Caco-2 (cell line): ENCODE measurements at regions not wholly inside any gene's neighbourhood (a gene's known extent, or its start where the extent isn't known, plus 50 kb on each side); places are given as distances from the start of the nearest gene placed in this dataset.

ENCODE experiments used
- BruUV-seq: library from RNA; stranded (reverse); fragments of 400-500 nt; replicated peaks from 2 replicates; lab custom pipeline; 2021; lab: Mats Ljungman, UMichigan
- CTCF ChIA-PET: fragments of 300-600 bp; sonication (Branson Sonifier 250); formaldehyde crosslinking; loops from one replicate; lab custom pipeline; 2022; ENCODE audit warnings: antibody characterized with exemption; lab: Charles Lee
- POLR2A ChIA-PET: fragments of 300-600 bp; sonication (Branson Sonifier 250); formaldehyde crosslinking; loops from one replicate; lab custom pipeline; 2022; ENCODE audit warnings: antibody characterized with exemption; lab: Charles Lee
- DNase-seq, 2 experiments: peaks; one replicate each; pipeline versions ENCODE4 v3.0.0 to v3.0.0-alpha.2; 2020 to 2022
- H3K27me3 ChIP-seq: replicated peaks from 2 replicates; pipeline ENCODE4 v1.6.0; 2011; ENCODE audit warnings: low read length; ENCODE audit not compliant: control insufficient read depth, insufficient read depth
- H3K36me3 ChIP-seq: 2 replicates; pipeline ENCODE4 v1.5.1; 2011; ENCODE audit warnings: low read length; ENCODE audit not compliant: control insufficient read depth, insufficient read depth
- H3K4me1 ChIP-seq: fragments of 250-450 bp; sonication (Bioruptor Pico); 2 replicates; pipeline ENCODE4 v1.5.1; 2020; ENCODE audit warnings: mild to moderate bottlenecking
- H3K4me3 ChIP-seq: 2 replicates; pipeline ENCODE4 v1.5.1; 2011; ENCODE audit warnings: low read depth, mild to moderate bottlenecking, control low read depth, low read length
- H3K9me3 ChIP-seq: fragments of 250-450 bp; sonication (Bioruptor Pico); 2 replicates; pipeline ENCODE4 v1.5.1; 2020; ENCODE audit warnings: mild to moderate bottlenecking, moderate library complexity
- H3K27ac Mint-ChIP-seq: one replicate; pipeline ENCODE4 v1.8.0; 2022; ENCODE audit warnings: mixed read lengths; ENCODE audit not compliant: unreplicated experiment
- H3K27me3 Mint-ChIP-seq: one replicate; pipeline ENCODE4 v1.8.0; 2022; ENCODE audit warnings: mixed read lengths; ENCODE audit not compliant: insufficient read depth, unreplicated experiment
- H3K36me3 Mint-ChIP-seq: one replicate; pipeline ENCODE4 v1.8.0; 2022; ENCODE audit warnings: mild to moderate bottlenecking, mixed read lengths; ENCODE audit not compliant: insufficient read depth, unreplicated experiment
- H3K4me1 Mint-ChIP-seq: one replicate; pipeline ENCODE4 v1.8.0; 2022; ENCODE audit warnings: low read depth, mixed read lengths; ENCODE audit not compliant: unreplicated experiment
- H3K4me3 Mint-ChIP-seq: one replicate; pipeline ENCODE4 v1.8.0; 2022; ENCODE audit warnings: mild to moderate bottlenecking, moderate library complexity, mixed read lengths; ENCODE audit not compliant: unreplicated experiment
- H3K9me3 Mint-ChIP-seq: one replicate; pipeline ENCODE4 v1.8.0; 2022; ENCODE audit warnings: mixed read lengths; ENCODE audit not compliant: unreplicated experiment
- CTCF ChIP-seq, 2 experiments: fragments of 200-600 bp in 1 of 2; IDR thresholded peaks; 1 replicate in 1 of 2; 2 replicates in 1 of 2; pipeline versions ENCODE4 v1.5.1 to v1.8.0; 2011 to 2022; ENCODE audit warnings: antibody characterized with exemption in 1 of 2, control low read depth in 1 of 2, inconsistent platforms in 1 of 2, low read depth in 1 of 2, low read length in 1 of 2, mild to moderate bottlenecking in 1 of 2, moderate library complexity in 1 of 2; ENCODE audit not compliant: insufficient read depth in 1 of 2, severe bottlenecking in 1 of 2, unreplicated experiment in 1 of 2
- intact Hi-C: fragments of 100-400 bp; cut with micrococcal nuclease; formaldehyde crosslinking; loops from one replicate; pipeline ENCODE4 v1.10.0; 2022; ENCODE audit not compliant: unreplicated experiment

DNA sequence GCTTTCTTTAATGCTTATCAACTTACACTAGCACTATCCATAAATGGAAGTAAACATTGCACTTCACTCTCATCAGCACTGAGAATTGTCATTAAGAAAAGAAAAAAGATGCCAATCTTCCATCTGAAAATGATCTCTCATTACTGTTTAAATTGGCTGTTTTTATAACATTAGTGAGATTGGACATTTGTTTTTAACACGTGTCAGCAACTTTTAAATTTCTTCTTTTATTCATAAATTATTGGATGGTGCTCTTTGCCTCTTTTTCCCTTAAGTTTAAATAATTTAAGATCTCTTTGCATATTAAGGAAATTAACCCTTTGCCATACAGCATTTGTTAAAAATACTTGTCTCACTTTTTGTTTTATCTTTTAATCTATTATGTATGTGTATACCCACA lies 146.5 kb upstream of the CHST9 start:
- TF ChIP-seq CTCF (IDR thresholded peaks at IDR 0.05; ENCODE audit: insufficient read depth in 1 of 2, low read depth in 1 of 2, low read length in 1 of 2, severe bottlenecking in 1 of 2, unreplicated experiment in 1 of 2) = no peak
- DNase-seq = no peak
- no peaks in the 10 kb centered on the region for H3K36me3 ChIP-seq
- no peaks in the 10 kb centered on the region for H3K4me1 Mint-ChIP-seq
- intact Hi-C loops = no loop called here
- no TSS peak for BruUV-seq
- no peak overlapping the region for H3K4me3 Mint-ChIP-seq
- no peaks in the 10 kb centered on the region for H3K36me3 Mint-ChIP-seq
- H3K27me3 ChIP-seq = no peaks in the 10 kb centered on the region
- ChIA-PET POLR2A (no interaction called here), CTCF (no interaction called here)
- no peaks in the 10 kb centered on the region for H3K4me1 ChIP-seq
- no peaks in the 10 kb centered on the region for H3K9me3 ChIP-seq
- H3K9me3 Mint-ChIP-seq = no peaks in the 10 kb centered on the region
- peaks cover 4% of the 10 kb centered on the region for H3K27me3 Mint-ChIP-seq
- H3K4me3 ChIP-seq = no peak overlapping the region
- H3K27ac Mint-ChIP-seq = no peak overlapping the region

DNA sequence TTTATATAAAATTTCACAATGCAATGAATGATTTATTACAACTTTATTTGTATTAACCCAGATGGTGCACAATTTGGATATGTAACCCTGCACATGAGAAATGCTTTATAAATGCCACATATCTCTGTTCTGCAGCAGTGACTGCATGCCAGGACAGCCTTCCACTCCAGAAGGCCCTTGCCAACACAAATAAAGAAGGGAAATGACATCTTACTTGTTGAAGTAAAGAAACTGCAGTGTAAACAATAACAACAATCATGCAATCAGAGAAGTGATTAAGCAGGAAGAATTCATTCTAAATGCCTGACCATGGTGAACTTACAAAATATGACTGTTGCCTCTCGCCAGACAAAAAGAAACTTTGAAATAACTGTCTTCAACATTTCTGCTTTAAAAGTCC lies 129.9 kb upstream of the CHST9 start:
- no peak for DNase-seq
- no peak for TF ChIP-seq CTCF (IDR thresholded peaks at IDR 0.05; ENCODE audit: insufficient read depth in 1 of 2, low read depth in 1 of 2, low read length in 1 of 2, severe bottlenecking in 1 of 2, unreplicated experiment in 1 of 2)
- no peaks in the 10 kb centered on the region for H3K4me1 ChIP-seq
- no peaks in the 10 kb centered on the region for H3K9me3 Mint-ChIP-seq
- no peaks in the 10 kb centered on the region for H3K9me3 ChIP-seq
- no peaks in the 10 kb centered on the region for H3K4me1 Mint-ChIP-seq
- H3K4me3 Mint-ChIP-seq = no peak overlapping the region
- H3K27me3 Mint-ChIP-seq = no peaks in the 10 kb centered on the region
- no peaks in the 10 kb centered on the region for H3K36me3 Mint-ChIP-seq
- ChIA-PET CTCF (no interaction called here), POLR2A (no interaction called here)
- H3K36me3 ChIP-seq = no peaks in the 10 kb centered on the region
- no peak overlapping the region for H3K27ac Mint-ChIP-seq
- no peak overlapping the region for H3K4me3 ChIP-seq
- no peaks in the 10 kb centered on the region for H3K27me3 ChIP-seq
- no TSS peak for BruUV-seq
- intact Hi-C loops = no loop called here

GRCh38 chr18:27313678-27314077 lies 128.6 kb upstream of the CHST9 start:
- ChIA-PET POLR2A (no interaction called here), CTCF (no interaction called here)
- no peaks in the 10 kb centered on the region for H3K27me3 ChIP-seq
- H3K4me3 Mint-ChIP-seq = no peak overlapping the region
- no peak overlapping the region for H3K27ac Mint-ChIP-seq
- no peaks in the 10 kb centered on the region for H3K27me3 Mint-ChIP-seq
- no TSS peak for BruUV-seq
- no peaks in the 10 kb centered on the region for H3K9me3 Mint-ChIP-seq
- intact Hi-C loops = no loop called here
- no peak overlapping the region for H3K4me3 ChIP-seq
- no peaks in the 10 kb centered on the region for H3K4me1 Mint-ChIP-seq
- no peaks in the 10 kb centered on the region for H3K36me3 Mint-ChIP-seq
- DNase-seq = no peak
- no peaks in the 10 kb centered on the region for H3K9me3 ChIP-seq
- no peaks in the 10 kb centered on the region for H3K36me3 ChIP-seq
- no peak for TF ChIP-seq CTCF (IDR thresholded peaks at IDR 0.05; ENCODE audit: insufficient read depth in 1 of 2, low read depth in 1 of 2, low read length in 1 of 2, severe bottlenecking in 1 of 2, unreplicated experiment in 1 of 2)
- no peaks in the 10 kb centered on the region for H3K4me1 ChIP-seq
